Hepatocyte (in vitro differentiated cells): ENCODE measurements at regions not wholly inside any gene's neighbourhood (a gene's known extent, or its start where the extent isn't known, plus 50 kb on each side); places are given as distances from the start of the nearest gene placed in this dataset.

ENCODE experiments used
- DNase-seq: peaks from one replicate; pipeline ENCODE4 v3.0.0-alpha.2; 2016; ENCODE audit warnings: low spot score
- H2AFZ ChIP-seq: fragments of 200-600 bp; sonication (generic); 2 replicates; pipeline ENCODE4 v1.6.0; 2016; ENCODE audit warnings: antibody characterized with exemption, mild to moderate bottlenecking
- H3K27ac ChIP-seq: fragments of 200-600 bp; sonication (generic); 2 replicates; pipeline ENCODE4 v1.5.1; 2016; ENCODE audit warnings: mild to moderate bottlenecking
- H3K27me3 ChIP-seq: fragments of 200-600 bp; sonication (generic); 2 replicates; pipeline ENCODE4 v1.6.1; 2016
- H3K36me3 ChIP-seq: fragments of 200-600 bp; sonication (generic); replicated peaks from 2 replicates; pipeline ENCODE4 v1.5.1; 2016; ENCODE audit warnings: low read depth; ENCODE audit not compliant: insufficient read depth
- H3K4me1 ChIP-seq: fragments of 200-600 bp; sonication (generic); 2 replicates; pipeline ENCODE4 v1.5.1; 2016; ENCODE audit warnings: mild to moderate bottlenecking, moderate library complexity; ENCODE audit not compliant: insufficient read depth
- H3K4me2 ChIP-seq: fragments of 200-600 bp; sonication (generic); 2 replicates; pipeline ENCODE4 v1.6.0; 2016
- H3K4me3 ChIP-seq: fragments of 200-600 bp; sonication (generic); 2 replicates; pipeline ENCODE4 v1.5.1; 2016; ENCODE audit warnings: mild to moderate bottlenecking
- H3K79me2 ChIP-seq: fragments of 200-600 bp; sonication (generic); 2 replicates; pipeline ENCODE4 v1.6.0; 2017; ENCODE audit warnings: mild to moderate bottlenecking
- H3K9me2 ChIP-seq: fragments of 200-600 bp; sonication (generic); replicated peaks from 2 replicates; pipeline ENCODE4 v1.6.0; 2017; ENCODE audit warnings: mild to moderate bottlenecking; ENCODE audit not compliant: insufficient read depth
- H3K9me3 ChIP-seq: fragments of 200-600 bp; sonication (generic); 2 replicates; pipeline ENCODE4 v1.5.1; 2016; ENCODE audit warnings: low read depth, mild to moderate bottlenecking
- H4K20me1 ChIP-seq: fragments of 200-600 bp; sonication (generic); 2 replicates; pipeline ENCODE4 v1.6.0; 2016; ENCODE audit warnings: mild to moderate bottlenecking; ENCODE audit not compliant: insufficient read depth, poor library complexity, severe bottlenecking
- CTCF ChIP-seq: fragments of 200-600 bp; sonication (generic); IDR thresholded peaks from 2 replicates; pipeline ENCODE4 v1.5.1; 2016; ENCODE audit warnings: antibody characterized with exemption, mild to moderate bottlenecking; ENCODE audit not compliant: poor library complexity
- EZH2 ChIP-seq: fragments of 200-600 bp; sonication (generic); IDR thresholded peaks from 2 replicates; pipeline ENCODE4 v1.6.1; 2016; ENCODE audit warnings: antibody characterized with exemption, mild to moderate bottlenecking, borderline replicate concordance
- EZH2phosphoT487 ChIP-seq: fragments of 200-600 bp; sonication (generic); IDR thresholded peaks from one replicate; pipeline ENCODE4 v1.6.1; 2018; ENCODE audit warnings: antibody characterized with exemption, mild to moderate bottlenecking, low read depth, moderate library complexity; ENCODE audit not compliant: unreplicated experiment, severe bottlenecking
- WGBS: methylation state at CpG from one replicate; pipeline ENCODE4 v1.1.6; 2016; ENCODE audit warnings: low lambda C conversion rate; ENCODE audit errors: missing lambda C conversion rate; 5-methylcytosine and 5-hydroxymethylcytosine counted together

- no peaks in the 10 kb centered on the region for H4K20me1 ChIP-seq
- no peak overlapping the region for H3K27ac ChIP-seq
- no peak overlapping the region for H2AFZ ChIP-seq
- 60% methylated on average over 3 of the region's 3 CpGs for whole genome bisulfite sequencing
- H3K9me3 ChIP-seq, result no peaks in the 10 kb centered on the region
- H3K4me3 ChIP-seq, result no peak overlapping the region
- TF ChIP-seq EZH2phosphoT487, result no peak
- no peak for TF ChIP-seq CTCF
- no peak for TF ChIP-seq EZH2
- no peaks in the 10 kb centered on the region for H3K9me2 ChIP-seq
- H3K4me2 ChIP-seq, result no peak overlapping the region
- DNase-seq, result no peak
- no peaks in the 10 kb centered on the region for H3K27me3 ChIP-seq
- no peaks in the 10 kb centered on the region for H3K36me3 ChIP-seq
- no peaks in the 10 kb centered on the region for H3K79me2 ChIP-seq
- no peaks in the 10 kb centered on the region for H3K4me1 ChIP-seq
These were observed 51.2 kb downstream of the OR13H1 start for GRCh38 chrX:131595120-131595519.

DNA sequence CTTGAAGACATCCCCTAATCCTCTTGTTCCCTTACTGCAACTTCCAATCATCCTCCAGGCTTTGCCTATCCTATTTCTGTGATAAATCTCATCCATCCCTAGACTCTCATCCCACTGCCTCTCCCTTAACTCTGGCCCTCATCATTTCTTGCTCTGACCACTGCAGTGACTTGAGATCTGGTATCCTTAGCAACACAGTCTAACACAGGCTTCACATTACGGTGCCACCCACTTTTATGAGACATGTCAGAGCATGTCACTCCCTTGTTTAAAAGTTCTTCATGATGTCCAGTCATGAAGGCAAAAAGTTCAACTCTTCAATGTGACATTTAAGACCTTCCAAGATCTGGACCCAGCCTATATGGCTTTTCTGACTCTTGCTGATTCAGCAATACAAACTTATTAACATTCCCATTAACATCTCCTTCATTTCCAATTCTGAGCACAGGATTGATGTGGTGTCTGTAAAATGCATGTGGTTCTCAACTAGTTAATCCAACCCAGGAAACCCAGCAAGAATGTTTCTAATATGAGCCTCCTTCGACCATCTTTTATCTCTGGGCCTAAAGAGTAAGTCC is 64.0 kb downstream of the OR13H1 start:
- H3K4me2 ChIP-seq, result no peak overlapping the region
- TF ChIP-seq EZH2 (no peak), EZH2phosphoT487 (no peak), CTCF (no peak)
- no peaks in the 10 kb centered on the region for H3K9me2 ChIP-seq
- H3K4me3 ChIP-seq, result no peak overlapping the region
- H3K27ac ChIP-seq, result no peak overlapping the region
- H2AFZ ChIP-seq, result no peak overlapping the region
- no peaks in the 10 kb centered on the region for H3K79me2 ChIP-seq
- no peaks in the 10 kb centered on the region for H3K4me1 ChIP-seq
- no peaks in the 10 kb centered on the region for H4K20me1 ChIP-seq
- WGBS, result 51% methylated on average over 2 of the region's 2 CpGs
- no peaks in the 10 kb centered on the region for H3K9me3 ChIP-seq
- H3K36me3 ChIP-seq, result no peaks in the 10 kb centered on the region
- no peaks in the 10 kb centered on the region for H3K27me3 ChIP-seq
- DNase-seq, result no peak

DNA sequence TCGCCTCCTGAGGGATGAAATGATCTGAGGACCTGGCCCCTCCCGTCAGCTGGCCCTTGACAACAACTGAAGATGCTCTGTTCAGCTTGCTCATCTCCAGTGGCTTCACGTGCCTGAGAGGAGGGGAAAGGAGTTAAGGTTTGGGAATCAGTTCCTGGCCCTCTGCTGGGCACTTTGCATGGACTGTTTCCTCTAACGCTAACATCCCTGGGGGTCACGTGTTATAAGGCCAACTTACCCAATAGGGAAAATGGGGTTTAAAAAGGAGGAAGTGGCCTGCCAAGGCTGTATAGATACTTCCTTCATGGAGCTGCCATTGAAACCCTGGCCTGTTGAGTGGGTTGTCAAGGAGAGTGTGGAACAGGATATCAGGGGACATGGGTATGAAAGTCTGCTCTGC is 65.6 kb downstream of the OR13H1 start:
- Histone ChIP-seq H3K79me2 (no peaks in the 10 kb centered on the region), H3K36me3 (no peaks in the 10 kb centered on the region), H3K27ac (no peak overlapping the region), H2AFZ (no peak overlapping the region), H4K20me1 (no peaks in the 10 kb centered on the region), H3K9me3 (no peaks in the 10 kb centered on the region), H3K4me1 (no peaks in the 10 kb centered on the region), H3K27me3 (no peaks in the 10 kb centered on the region), H3K4me2 (no peak overlapping the region), H3K9me2 (no peaks in the 10 kb centered on the region), H3K4me3 (no peak overlapping the region)
- 68% methylated on average over 5 of the region's 5 CpGs for WGBS
- no peak for DNase-seq
- TF ChIP-seq EZH2phosphoT487 (no peak), EZH2 (no peak), CTCF (no peak)

- no peak for TF ChIP-seq EZH2
- TF ChIP-seq CTCF, result no peak
- TF ChIP-seq EZH2phosphoT487, result no peak
- no peaks in the 10 kb centered on the region for H4K20me1 ChIP-seq
These were observed 69.4 kb downstream of the OR13H1 start for GRCh38 chrX:131613260-131613659.

More at GRCh38 chrX:131613260-131613659, 69.4 kb downstream of the OR13H1 start:
- no peak overlapping the region for H2AFZ ChIP-seq
- H3K9me2 ChIP-seq, result no peaks in the 10 kb centered on the region
- no peaks in the 10 kb centered on the region for H3K9me3 ChIP-seq
- H3K27me3 ChIP-seq, result no peaks in the 10 kb centered on the region
- WGBS, result 74% methylated on average over 3 of the region's 3 CpGs
- H3K79me2 ChIP-seq, result no peaks in the 10 kb centered on the region
- no peaks in the 10 kb centered on the region for H3K4me1 ChIP-seq
- DNase-seq, result no peak
- H3K36me3 ChIP-seq, result no peaks in the 10 kb centered on the region
- H3K4me3 ChIP-seq, result no peak overlapping the region
- H3K4me2 ChIP-seq, result no peak overlapping the region
- H3K27ac ChIP-seq, result no peak overlapping the region
